H1 (cell line): ENCODE measurements at regions not wholly inside any gene's neighbourhood (a gene's known extent, or its start where the extent isn't known, plus 50 kb on each side); places are given as distances from the start of the nearest gene placed in this dataset.

Experiments used
- CTCF ChIA-PET: fragments of 300-600 bp; sonication (Branson Sonifier 250); formaldehyde crosslinking; loops from one replicate; lab custom pipeline; 2021; ENCODE audit not compliant: partially characterized antibody; lab: Charles Lee
- POLR2A ChIA-PET: fragments of 300-600 bp; sonication (Branson Sonifier 250); formaldehyde crosslinking; loops from one replicate; lab custom pipeline; 2021; ENCODE audit warnings: inconsistent platforms; ENCODE audit not compliant: partially characterized antibody; lab: Charles Lee
- DNase-seq, 2 experiments: peaks; one replicate each; pipeline versions ENCODE4 v3.0.0 to v3.0.0-alpha.2; 2010 to 2022; ENCODE audit warnings: low spot score in 2 of 2, low read depth in 1 of 2, mixed read lengths in 1 of 2
- FAIRE-seq: peaks from 2 replicates; lab custom pipeline; 2011; peaks lifted over from hg19 to GRCh38; lab: Jason Lieb, UNC
- H2AFZ ChIP-seq: 2 replicates; pipeline ENCODE4 v1.8.1; 2012; ENCODE audit warnings: low read length, inconsistent platforms
- H2AK5ac ChIP-seq: 2 replicates; pipeline ENCODE4 v1.6.1; 2013; ENCODE audit warnings: low read depth, low read length
- H2BK120ac ChIP-seq: replicated peaks from 2 replicates; pipeline ENCODE3; 2013; ENCODE audit warnings: low read depth, low read length, inconsistent platforms
- H2BK12ac ChIP-seq: 2 replicates; pipeline ENCODE4 v1.6.1; 2013; ENCODE audit warnings: low read depth, low read length
- H2BK15ac ChIP-seq: 2 replicates; pipeline ENCODE4 v1.6.1; 2013; ENCODE audit warnings: low read length
- H2BK20ac ChIP-seq: 2 replicates; pipeline ENCODE4 v1.6.1; 2013; ENCODE audit warnings: low read length
- H2BK5ac ChIP-seq: 2 replicates; pipeline ENCODE4 v1.6.1; 2013; ENCODE audit warnings: low read depth, low read length
- H3K14ac ChIP-seq: 2 replicates; pipeline ENCODE4 v1.6.1; 2013; ENCODE audit warnings: inconsistent platforms; ENCODE audit not compliant: insufficient read length
- H3K18ac ChIP-seq: 2 replicates; pipeline ENCODE4 v1.6.1; 2013; ENCODE audit warnings: low read length; ENCODE audit errors: extremely low read depth
- H3K23ac ChIP-seq: 2 replicates; pipeline ENCODE4 v1.6.1; 2013; ENCODE audit warnings: inconsistent platforms; ENCODE audit not compliant: insufficient read length
- H3K23me2 ChIP-seq: 2 replicates; pipeline ENCODE4 v1.6.1; 2013; ENCODE audit warnings: low read depth, low read length
- H3K27ac ChIP-seq: 2 replicates; pipeline ENCODE4 v1.6.1; 2011; ENCODE audit warnings: low read depth, low read length, inconsistent platforms
- H3K27me3 ChIP-seq, 4 experiments: replicated peaks in 1 of 4; 1 replicate in 1 of 4; 2 replicates in 3 of 4; pipeline versions ENCODE4 v1.6.1 to v1.8.1; 2011 to 2013; ENCODE audit warnings: low read length in 3 of 4, mild to moderate bottlenecking in 3 of 4, inconsistent platforms in 2 of 4, mixed read lengths in 2 of 4, moderate library complexity in 1 of 4; ENCODE audit not compliant: control insufficient read depth in 3 of 4, insufficient read depth in 3 of 4; ENCODE audit errors: extremely low read depth in 1 of 4
- H3K36me3 ChIP-seq, 4 experiments: 2 replicates each; pipeline versions ENCODE4 v1.6.1 to v1.8.1; 2011 to 2013; ENCODE audit warnings: mild to moderate bottlenecking in 4 of 4, low read length in 3 of 4, moderate library complexity in 2 of 4, control low read depth in 1 of 4, inconsistent platforms in 1 of 4; ENCODE audit not compliant: insufficient read depth in 4 of 4, control insufficient read depth in 2 of 4
- H3K4ac ChIP-seq: replicated peaks from 2 replicates; pipeline ENCODE3; 2013; ENCODE audit warnings: low read length, low read depth, mixed read lengths, inconsistent platforms; ENCODE audit not compliant: insufficient read length
- H3K4me1 ChIP-seq, 4 experiments: replicated peaks in 1 of 4; 1 replicate in 1 of 4; 2 replicates in 3 of 4; pipeline versions ENCODE4 v1.6.1 to v1.8.1; 2011 to 2013; ENCODE audit warnings: low read length in 3 of 4, inconsistent platforms in 2 of 4, mixed read lengths in 1 of 4; ENCODE audit not compliant: insufficient read depth in 4 of 4, control insufficient read depth in 3 of 4
- H3K4me2 ChIP-seq, 2 experiments: 2 replicates each; pipeline versions ENCODE4 v1.6.1 to v1.8.1; 2011 to 2013; ENCODE audit warnings: low read depth in 2 of 2, low read length in 2 of 2, control low read depth in 1 of 2, inconsistent platforms in 1 of 2, mild to moderate bottlenecking in 1 of 2; ENCODE audit not compliant: insufficient read depth in 1 of 2
- H3K4me3 ChIP-seq, 4 experiments: fragments of 200-600, 300-600 bp in 1 of 4; sonication (generic), shearing (Covaris generic), sonication (Bioruptor Twin) in 1 of 4; 2 replicates each; pipeline versions ENCODE4 v1.5.1 to v1.8.1; 2011 to 2016; ENCODE audit warnings: low read length in 4 of 4, low read depth in 3 of 4, control low read depth in 2 of 4, inconsistent platforms in 2 of 4, mild to moderate bottlenecking in 2 of 4, mixed read lengths in 1 of 4, moderate library complexity in 1 of 4; ENCODE audit not compliant: insufficient read depth in 2 of 4; ENCODE audit errors: extremely low read depth in 1 of 4
- H3K56ac ChIP-seq: replicated peaks from 2 replicates; pipeline ENCODE3; 2013; ENCODE audit warnings: low read depth, mild to moderate bottlenecking, mixed read lengths, low read length, inconsistent platforms; ENCODE audit not compliant: insufficient read length
- H3K79me1 ChIP-seq: 2 replicates; pipeline ENCODE4 v1.6.1; 2013; ENCODE audit warnings: low read depth, low read length, control low read depth
- H3K79me2 ChIP-seq, 2 experiments: 2 replicates each; pipeline versions ENCODE4 v1.6.1 to v1.8.1; 2012 to 2013; ENCODE audit warnings: low read length in 2 of 2, mild to moderate bottlenecking in 2 of 2, inconsistent platforms in 1 of 2; ENCODE audit not compliant: insufficient read depth in 2 of 2, control insufficient read depth in 1 of 2
- H3K9ac ChIP-seq, 4 experiments: replicated peaks in 1 of 4; 1 replicate in 1 of 4; 2 replicates in 3 of 4; pipeline versions ENCODE4 v1.6.1 to v1.8.1; 2011 to 2013; ENCODE audit warnings: low read depth in 3 of 4, low read length in 3 of 4, control low read depth in 2 of 4, mild to moderate bottlenecking in 2 of 4, moderate library complexity in 2 of 4, inconsistent platforms in 1 of 4; ENCODE audit errors: extremely low read depth in 1 of 4
- H3K9me3 ChIP-seq, 2 experiments: 2 replicates each; pipeline versions ENCODE4 v1.6.1 to v1.8.1; 2012 to 2013; ENCODE audit warnings: mild to moderate bottlenecking in 2 of 2, moderate library complexity in 2 of 2, control low read depth in 1 of 2, inconsistent platforms in 1 of 2, low read depth in 1 of 2, low read length in 1 of 2, mixed read lengths in 1 of 2; ENCODE audit not compliant: insufficient read depth in 2 of 2
- H4K20me1 ChIP-seq, 2 experiments: replicated peaks in 1 of 2; 2 replicates each; pipeline versions ENCODE3 to v1.8.1; 2011 to 2013; ENCODE audit warnings: inconsistent platforms in 2 of 2, low read length in 2 of 2, mild to moderate bottlenecking in 1 of 2; ENCODE audit not compliant: insufficient read depth in 2 of 2, control insufficient read depth in 1 of 2
- H4K5ac ChIP-seq: 2 replicates; pipeline ENCODE4 v1.6.1; 2013; ENCODE audit warnings: low read length, low read depth, mixed read lengths, inconsistent platforms; ENCODE audit not compliant: insufficient read length
- H4K8ac ChIP-seq: 2 replicates; pipeline ENCODE4 v1.8.0; 2013; ENCODE audit warnings: mild to moderate bottlenecking, moderate library complexity, low read length, inconsistent platforms; ENCODE audit not compliant: insufficient read depth; ENCODE audit errors: extremely low read depth
- H4K91ac ChIP-seq: replicated peaks from 2 replicates; pipeline ENCODE3; 2013; ENCODE audit warnings: low read length, mixed read lengths, inconsistent platforms; ENCODE audit not compliant: insufficient read length
- BRCA1 ChIP-seq: IDR thresholded peaks from 2 replicates; pipeline ENCODE4 v1.6.1; 2012; ENCODE audit warnings: low read depth, low read length, improper control_type of control experiment
- CHD1 ChIP-seq: IDR thresholded peaks from 2 replicates; pipeline ENCODE4 v1.6.1; 2012; ENCODE audit warnings: low read depth, low read length, improper control_type of control experiment
- CHD2 ChIP-seq: IDR thresholded peaks from 2 replicates; pipeline ENCODE4 v1.6.1; 2012; ENCODE audit warnings: low read length, improper control_type of control experiment

DNA sequence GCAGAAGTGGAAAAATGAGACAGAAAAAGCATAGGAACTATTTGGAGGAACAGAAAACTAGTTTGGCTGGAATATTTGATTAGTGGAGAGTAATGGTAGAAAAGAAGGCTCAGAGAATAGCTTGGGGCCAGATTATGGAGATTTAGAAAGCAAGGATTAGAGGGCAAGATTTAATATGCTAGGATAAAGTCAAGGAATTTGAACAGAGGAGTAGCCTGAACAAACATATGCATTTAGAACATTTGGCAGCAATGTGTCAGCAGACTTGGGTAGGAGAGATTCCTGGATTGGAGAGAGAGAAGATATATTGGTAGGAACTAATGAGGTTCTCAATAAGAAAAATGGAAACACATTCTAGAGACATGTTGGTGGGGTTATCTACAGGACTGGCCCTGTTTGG, 229.2 kb upstream of the PKP2 start:
- H3K9me3 ChIP-seq: no peaks in the 10 kb centered on the region
- no peaks in the 10 kb centered on the region for H3K36me3 ChIP-seq
- H3K79me2 ChIP-seq: no peaks in the 10 kb centered on the region
- no peak overlapping the region for H2AK5ac ChIP-seq
- H3K4me3 ChIP-seq: no peak overlapping the region
- H3K4me1 ChIP-seq: no peaks in the 10 kb centered on the region
- DNase-seq (no peak), FAIRE-seq (no peak)
- no peak overlapping the region for H3K4ac ChIP-seq
- no peaks in the 10 kb centered on the region for H3K27me3 ChIP-seq
- H3K56ac ChIP-seq: no peak overlapping the region
- no peak overlapping the region for H3K27ac ChIP-seq
- no peak overlapping the region for H2BK120ac ChIP-seq
- H4K20me1 ChIP-seq: no peaks in the 10 kb centered on the region
- ChIA-PET CTCF (interaction anchor here (0.5 kb wide), 1 partner anchor 175 kb away, joined by 3 read pairs; no protein-coding TSS in a partner anchor), POLR2A (no interaction called here)
- H3K79me1 ChIP-seq: no peaks in the 10 kb centered on the region
- no peak overlapping the region for H4K5ac ChIP-seq
- no peak overlapping the region for H3K23ac ChIP-seq
- H2AFZ ChIP-seq: no peak overlapping the region
- H2BK20ac ChIP-seq: no peak overlapping the region
- no peak overlapping the region for H2BK5ac ChIP-seq
- H2BK12ac ChIP-seq: no peak overlapping the region
- no peak overlapping the region for H4K8ac ChIP-seq
- H3K23me2 ChIP-seq: no peaks in the 10 kb centered on the region
- no peak overlapping the region for H4K91ac ChIP-seq
- no peak overlapping the region for H2BK15ac ChIP-seq
- no peak overlapping the region for H3K9ac ChIP-seq
- no peak overlapping the region for H3K14ac ChIP-seq
- H3K4me2 ChIP-seq: no peak overlapping the region
- H3K18ac ChIP-seq: no peak overlapping the region
- TF ChIP-seq CHD2: no peak
- no peak for TF ChIP-seq CHD1
- TF ChIP-seq BRCA1: no peak
